ENCODE measurements at regions not wholly inside any gene's neighbourhood (a gene's known extent, or its start where the extent isn't known, plus 50 kb on each side); places are given as distances from the start of the nearest gene placed in this dataset.

- Mint-ChIP-seq H3K9me3 (ENCODE audit: low read depth) (no peaks in the 10 kb centered on the region), H3K27ac (ENCODE audit: unreplicated experiment) (no peak overlapping the region), H3K4me3 (ENCODE audit: unreplicated experiment) (no peak overlapping the region), H3K27me3 (ENCODE audit: low read depth) (peaks cover 9% of the 10 kb centered on the region), H3K4me1 (ENCODE audit: low read depth) (no peaks in the 10 kb centered on the region), H3K36me3 (ENCODE audit: low read depth) (no peaks in the 10 kb centered on the region)
- DNase-seq (ENCODE audit: low spot score): no peak
- no peak for TF ChIP-seq CTCF (IDR thresholded peaks at IDR 0.05)
Observed at GRCh38 chr1:239126884-239127283, 259.5 kb upstream of the CHRM3 start.

- H3K27me3 Mint-ChIP-seq (ENCODE audit: low read depth): peaks cover 7% of the 10 kb centered on the region
Observed at GRCh38 chr1:239125893-239126292, 260.5 kb upstream of the CHRM3 start.

GRCh38 chr1:239125027-239125426 is 261.3 kb upstream of the CHRM3 start:
- Mint-ChIP-seq H3K27ac (ENCODE audit: unreplicated experiment) (no peak overlapping the region), H3K27me3 (ENCODE audit: low read depth) (peaks cover 7% of the 10 kb centered on the region), H3K36me3 (ENCODE audit: low read depth) (no peaks in the 10 kb centered on the region), H3K4me1 (ENCODE audit: low read depth) (no peaks in the 10 kb centered on the region), H3K4me3 (ENCODE audit: unreplicated experiment) (no peak overlapping the region), H3K9me3 (ENCODE audit: low read depth) (no peaks in the 10 kb centered on the region)
- no peak for DNase-seq (ENCODE audit: low spot score)
- TF ChIP-seq CTCF (IDR thresholded peaks at IDR 0.05): no peak

More at GRCh38 chr1:239125893-239126292, 260.5 kb upstream of the CHRM3 start:
- no peak for DNase-seq (ENCODE audit: low spot score)
- Mint-ChIP-seq H3K4me3 (ENCODE audit: unreplicated experiment) (no peak overlapping the region), H3K9me3 (ENCODE audit: low read depth) (no peaks in the 10 kb centered on the region), H3K36me3 (ENCODE audit: low read depth) (no peaks in the 10 kb centered on the region), H3K27ac (ENCODE audit: unreplicated experiment) (no peak overlapping the region), H3K4me1 (ENCODE audit: low read depth) (no peaks in the 10 kb centered on the region)
- TF ChIP-seq CTCF (IDR thresholded peaks at IDR 0.05): no peak

GRCh38 chr1:239123260-239123659 is 263.1 kb upstream of the CHRM3 start:
- Mint-ChIP-seq H3K27me3 (ENCODE audit: low read depth) (peaks cover 4% of the 10 kb centered on the region), H3K9me3 (ENCODE audit: low read depth) (no peaks in the 10 kb centered on the region), H3K4me3 (ENCODE audit: unreplicated experiment) (no peak overlapping the region), H3K27ac (ENCODE audit: unreplicated experiment) (no peak overlapping the region), H3K36me3 (ENCODE audit: low read depth) (no peaks in the 10 kb centered on the region), H3K4me1 (ENCODE audit: low read depth) (no peaks in the 10 kb centered on the region)
- TF ChIP-seq CTCF (IDR thresholded peaks at IDR 0.05): no peak
- DNase-seq (ENCODE audit: low spot score): no peak

GRCh38 chr1:239112101-239112935 is 274.1 kb upstream of the CHRM3 start:
- Mint-ChIP-seq H3K27me3 (ENCODE audit: low read depth) (peaks cover 9% of the 10 kb centered on the region), H3K4me1 (ENCODE audit: low read depth) (no peaks in the 10 kb centered on the region), H3K4me3 (ENCODE audit: unreplicated experiment) (no peak overlapping the region), H3K27ac (ENCODE audit: unreplicated experiment) (no peak overlapping the region), H3K36me3 (ENCODE audit: low read depth) (no peaks in the 10 kb centered on the region), H3K9me3 (ENCODE audit: low read depth) (no peaks in the 10 kb centered on the region)
- no peak for DNase-seq (ENCODE audit: low spot score)
- no peak for TF ChIP-seq CTCF (IDR thresholded peaks at IDR 0.05)

All from chondrocyte (in vitro differentiated cells).